HG02840 (cell line): ENCODE measurements at regions not wholly inside any gene's neighbourhood (a gene's known extent, or its start where the extent isn't known, plus 50 kb on each side); places are given as distances from the start of the nearest gene placed in this dataset.

ENCODE experiments used
- ATAC-seq: cut with Tn5 transposase; IDR thresholded peaks from one replicate; pipeline ENCODE4 v1.9.1; 2021; ENCODE audit warnings: mild to moderate bottlenecking, moderate library complexity, moderate number of reproducible peaks; ENCODE audit not compliant: unreplicated experiment, low FRiP score

GRCh38 chr10:2487921-2488320 is 579.4 kb upstream of the PFKP start:
- ATAC-seq, result no peak

GRCh38 chr10:2478656-2479055 is 588.7 kb upstream of the PFKP start:
- ATAC-seq, result no peak

- ATAC-seq, result no peak
Observed at GRCh38 chr10:2476812-2477553, 590.4 kb upstream of the PFKP start.

- no peak for ATAC-seq
Observed at GRCh38 chr10:2476218-2476811, 591.0 kb upstream of the PFKP start.

GRCh38 chr10:2475711-2476217 is 591.6 kb upstream of the PFKP start:
- no peak for ATAC-seq

GRCh38 chr10:2471811-2472210 is 595.5 kb upstream of the PFKP start:
- no peak for ATAC-seq

- no peak for ATAC-seq
Observed at GRCh38 chr10:2469802-2470201, 597.5 kb upstream of the PFKP start.

GRCh38 chr10:2464483-2464882 is 602.9 kb upstream of the PFKP start:
- ATAC-seq, result no peak

- ATAC-seq, result no peak
Observed at GRCh38 chr10:2463316-2463715, 604.0 kb upstream of the PFKP start.

- ATAC-seq, result no peak
Observed at GRCh38 chr10:2462581-2462980, 604.8 kb upstream of the PFKP start.

GRCh38 chr10:2460812-2461211 is 606.5 kb upstream of the PFKP start:
- no peak for ATAC-seq

GRCh38 chr10:2459713-2460112 is 607.6 kb upstream of the PFKP start:
- no peak for ATAC-seq

GRCh38 chr10:2456834-2457233 is 610.5 kb upstream of the PFKP start:
- ATAC-seq, result no peak

GRCh38 chr10:2445370-2445769 is 622.0 kb upstream of the PFKP start:
- ATAC-seq, result no peak

GRCh38 chr10:2439983-2440382 is 627.4 kb upstream of the PFKP start:
- ATAC-seq, result no peak

- ATAC-seq, result no peak
Observed at GRCh38 chr10:2439000-2439399, 628.3 kb upstream of the PFKP start.

GRCh38 chr10:2438248-2438939 is 629.0 kb upstream of the PFKP start:
- ATAC-seq, result no peak

- ATAC-seq, result no peak
Observed at GRCh38 chr10:2436933-2437332, 630.4 kb upstream of the PFKP start.

- ATAC-seq, result no peak
Observed at GRCh38 chr10:2431961-2432360, 635.4 kb upstream of the PFKP start.

GRCh38 chr10:2427412-2427811 is 639.9 kb upstream of the PFKP start:
- ATAC-seq, result no peak

GRCh38 chr10:2425320-2425719 is 642.0 kb upstream of the PFKP start:
- no peak for ATAC-seq

GRCh38 chr10:2414562-2414961 is 652.8 kb upstream of the PFKP start:
- ATAC-seq, result no peak
